ENCODE measurements at regions not wholly inside any gene's neighbourhood (a gene's known extent, or its start where the extent isn't known, plus 50 kb on each side); places are given as distances from the start of the nearest gene placed in this dataset.

- Histone ChIP-seq H3K27ac (ENCODE audit: low read length) (no peak overlapping the region), H3K36me3 (ENCODE audit: control insufficient read depth, insufficient read depth, low read length) (no peaks in the 10 kb centered on the region), H3K27me3 (ENCODE audit: control insufficient read depth, insufficient read depth, low read length) (no peaks in the 10 kb centered on the region; the same call in 1 of the 2 replicates), H3K4me1 (ENCODE audit: control insufficient read depth, insufficient read depth, low read length) (no peaks in the 10 kb centered on the region), H3K4me3 (ENCODE audit: low read length) (no peak overlapping the region), H3K9me3 (ENCODE audit: control insufficient read depth, insufficient read depth, low read length) (peaks cover 30% of the 10 kb centered on the region)
- no peak for DNase-seq (ENCODE audit: low read depth, low spot score)
- no CpG with 5 or more reads among the region's 6 CpGs for WGBS (ENCODE audit: insufficient coverage, insufficient read length)
Observed at GRCh38 chr2:238561230-238561629, 134.5 kb downstream of the ASB1 start.

GRCh38 chr2:238562446-238562845 is 135.7 kb downstream of the ASB1 start:
- no peaks in the 10 kb centered on the region for H3K36me3 ChIP-seq (ENCODE audit: control insufficient read depth, insufficient read depth, low read length)
- no peak overlapping the region for H3K4me3 ChIP-seq (ENCODE audit: low read length)
- no peaks in the 10 kb centered on the region for H3K4me1 ChIP-seq (ENCODE audit: control insufficient read depth, insufficient read depth, low read length)
- WGBS (ENCODE audit: insufficient coverage, insufficient read length), result no CpG with 5 or more reads among the region's 8 CpGs
- no peak overlapping the region for H3K27ac ChIP-seq (ENCODE audit: low read length)
- peaks cover 31% of the 10 kb centered on the region for H3K9me3 ChIP-seq (ENCODE audit: control insufficient read depth, insufficient read depth, low read length)
- H3K27me3 ChIP-seq (ENCODE audit: control insufficient read depth, insufficient read depth, low read length), result no peaks in the 10 kb centered on the region; the same call in 1 of the 2 replicates
- no peak for DNase-seq (ENCODE audit: low read depth, low spot score)

GRCh38 chr2:238563551-238563950 is 136.8 kb downstream of the ASB1 start:
- Histone ChIP-seq H3K36me3 (ENCODE audit: control insufficient read depth, insufficient read depth, low read length) (no peaks in the 10 kb centered on the region), H3K9me3 (ENCODE audit: control insufficient read depth, insufficient read depth, low read length) (peaks cover 30% of the 10 kb centered on the region), H3K27ac (ENCODE audit: low read length) (no peak overlapping the region), H3K27me3 (ENCODE audit: control insufficient read depth, insufficient read depth, low read length) (no peaks in the 10 kb centered on the region), H3K4me1 (ENCODE audit: control insufficient read depth, insufficient read depth, low read length) (no peaks in the 10 kb centered on the region), H3K4me3 (ENCODE audit: low read length) (no peak overlapping the region)
- DNase-seq (ENCODE audit: low read depth, low spot score), result no peak
- WGBS (ENCODE audit: insufficient coverage, insufficient read length), result no CpG with 5 or more reads among the region's 10 CpGs

- no peaks in the 10 kb centered on the region for H3K36me3 ChIP-seq (ENCODE audit: control insufficient read depth, insufficient read depth, low read length)
- no peaks in the 10 kb centered on the region for H3K4me1 ChIP-seq (ENCODE audit: control insufficient read depth, insufficient read depth, low read length)
- no peak for DNase-seq (ENCODE audit: low read depth, low spot score)
- H3K27me3 ChIP-seq (ENCODE audit: control insufficient read depth, insufficient read depth, low read length), result no peaks in the 10 kb centered on the region
- H3K9me3 ChIP-seq (ENCODE audit: control insufficient read depth, insufficient read depth, low read length), result peaks cover 34% of the 10 kb centered on the region
- H3K27ac ChIP-seq (ENCODE audit: low read length), result no peak overlapping the region
- WGBS (ENCODE audit: insufficient coverage, insufficient read length), result no CpG with 5 or more reads among the region's 16 CpGs
- no peak overlapping the region for H3K4me3 ChIP-seq (ENCODE audit: low read length)
Observed at GRCh38 chr2:238564286-238564920, 137.7 kb downstream of the ASB1 start.

- no peaks in the 10 kb centered on the region for H3K27me3 ChIP-seq (ENCODE audit: control insufficient read depth, insufficient read depth, low read length)
- H3K4me3 ChIP-seq (ENCODE audit: low read length), result no peak overlapping the region
- H3K4me1 ChIP-seq (ENCODE audit: control insufficient read depth, insufficient read depth, low read length), result no peaks in the 10 kb centered on the region
- H3K27ac ChIP-seq (ENCODE audit: low read length), result no peak overlapping the region
- no CpG with 5 or more reads among the region's 6 CpGs for WGBS (ENCODE audit: insufficient coverage, insufficient read length)
- peaks cover 34% of the 10 kb centered on the region for H3K9me3 ChIP-seq (ENCODE audit: control insufficient read depth, insufficient read depth, low read length)
- DNase-seq (ENCODE audit: low read depth, low spot score), result no peak
- H3K36me3 ChIP-seq (ENCODE audit: control insufficient read depth, insufficient read depth, low read length), result no peaks in the 10 kb centered on the region
Observed at GRCh38 chr2:238565031-238565430, 138.3 kb downstream of the ASB1 start.

GRCh38 chr2:238566001-238566645 is 139.4 kb downstream of the ASB1 start:
- no CpG with 5 or more reads among the region's 16 CpGs for WGBS (ENCODE audit: insufficient coverage, insufficient read length)
- H3K9me3 ChIP-seq (ENCODE audit: control insufficient read depth, insufficient read depth, low read length), result peaks cover 32% of the 10 kb centered on the region
- no peak overlapping the region for H3K4me3 ChIP-seq (ENCODE audit: low read length)
- no peak for DNase-seq (ENCODE audit: low read depth, low spot score)
- no peaks in the 10 kb centered on the region for H3K27me3 ChIP-seq (ENCODE audit: control insufficient read depth, insufficient read depth, low read length)
- no peaks in the 10 kb centered on the region for H3K4me1 ChIP-seq (ENCODE audit: control insufficient read depth, insufficient read depth, low read length)
- H3K36me3 ChIP-seq (ENCODE audit: control insufficient read depth, insufficient read depth, low read length), result no peaks in the 10 kb centered on the region
- no peak overlapping the region for H3K27ac ChIP-seq (ENCODE audit: low read length)

DNA sequence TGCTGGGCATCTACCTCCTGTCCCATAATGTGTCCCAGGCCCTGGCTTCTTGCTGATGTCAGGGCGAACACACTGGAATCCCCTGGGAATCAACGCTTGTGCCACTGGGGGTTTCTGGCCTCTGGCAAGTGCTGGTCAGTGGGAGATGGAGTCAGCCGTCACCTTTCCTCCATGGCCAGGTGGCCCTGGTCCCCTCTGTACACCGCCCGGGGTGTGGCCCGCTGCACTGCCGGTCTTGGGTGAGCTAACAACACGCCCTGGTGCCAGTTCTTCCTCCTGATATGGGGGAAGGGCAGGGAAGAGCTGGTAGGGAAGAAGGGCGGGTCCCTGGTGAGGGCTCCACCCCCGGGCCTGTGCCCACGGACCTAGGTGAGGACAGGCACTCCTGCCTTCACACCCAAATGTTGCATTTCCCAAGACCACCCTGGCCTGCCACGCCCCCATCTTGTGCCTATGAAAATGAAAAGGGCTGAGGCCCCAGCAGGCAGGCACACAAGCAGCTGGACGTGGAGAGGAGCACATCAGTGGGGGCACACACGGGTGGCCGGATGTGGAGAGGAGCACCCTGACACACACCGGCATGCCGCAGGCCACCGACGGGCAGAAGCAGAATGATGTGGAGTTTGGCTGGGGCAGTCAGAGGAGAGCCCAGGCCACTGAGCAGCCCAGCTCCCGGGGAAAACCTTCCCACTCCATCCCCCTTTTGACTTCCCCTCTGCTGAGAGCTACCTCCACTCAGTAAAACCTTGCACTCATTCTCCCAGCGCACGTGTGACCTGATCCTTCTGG is 140.5 kb downstream of the ASB1 start:
- no peaks in the 10 kb centered on the region for H3K36me3 ChIP-seq (ENCODE audit: control insufficient read depth, insufficient read depth, low read length)
- WGBS (ENCODE audit: insufficient coverage, insufficient read length), result no CpG with 5 or more reads among the region's 22 CpGs
- H3K27me3 ChIP-seq (ENCODE audit: control insufficient read depth, insufficient read depth, low read length), result no peaks in the 10 kb centered on the region
- no peak for DNase-seq (ENCODE audit: low read depth, low spot score)
- H3K4me1 ChIP-seq (ENCODE audit: control insufficient read depth, insufficient read depth, low read length), result no peaks in the 10 kb centered on the region
- H3K9me3 ChIP-seq (ENCODE audit: control insufficient read depth, insufficient read depth, low read length), result peaks cover 38% of the 10 kb centered on the region
- H3K27ac ChIP-seq (ENCODE audit: low read length), result no peak overlapping the region
- H3K4me3 ChIP-seq (ENCODE audit: low read length), result no peak overlapping the region

DNA sequence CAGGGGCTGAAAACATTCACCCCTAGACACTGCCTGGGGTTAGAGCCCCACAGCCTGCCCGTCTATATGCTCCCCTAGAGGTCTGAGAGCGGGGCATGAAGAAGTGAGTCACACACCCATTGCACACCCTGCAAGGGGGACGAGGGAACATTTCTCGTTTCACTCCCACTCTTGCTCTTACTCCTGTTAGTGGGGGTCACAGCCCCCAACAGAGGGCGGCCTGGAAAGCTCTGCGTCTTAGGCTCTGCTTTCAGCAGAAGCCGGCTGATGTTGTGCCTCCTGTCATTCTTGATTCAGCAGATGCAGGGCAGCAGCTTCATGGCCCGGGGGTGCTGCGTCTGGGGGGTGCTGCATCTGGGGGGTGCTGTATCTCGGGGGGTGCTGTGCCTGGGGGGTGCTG is 141.3 kb downstream of the ASB1 start:
- no peak overlapping the region for H3K27ac ChIP-seq (ENCODE audit: low read length)
- no CpG with 5 or more reads among the region's 10 CpGs for WGBS (ENCODE audit: insufficient coverage, insufficient read length)
- no peak overlapping the region for H3K4me3 ChIP-seq (ENCODE audit: low read length)
- DNase-seq (ENCODE audit: low read depth, low spot score), result no peak
- H3K27me3 ChIP-seq (ENCODE audit: control insufficient read depth, insufficient read depth, low read length), result no peaks in the 10 kb centered on the region
- H3K4me1 ChIP-seq (ENCODE audit: control insufficient read depth, insufficient read depth, low read length), result no peaks in the 10 kb centered on the region
- H3K36me3 ChIP-seq (ENCODE audit: control insufficient read depth, insufficient read depth, low read length), result no peaks in the 10 kb centered on the region
- H3K9me3 ChIP-seq (ENCODE audit: control insufficient read depth, insufficient read depth, low read length), result peaks cover 40% of the 10 kb centered on the region

DNA sequence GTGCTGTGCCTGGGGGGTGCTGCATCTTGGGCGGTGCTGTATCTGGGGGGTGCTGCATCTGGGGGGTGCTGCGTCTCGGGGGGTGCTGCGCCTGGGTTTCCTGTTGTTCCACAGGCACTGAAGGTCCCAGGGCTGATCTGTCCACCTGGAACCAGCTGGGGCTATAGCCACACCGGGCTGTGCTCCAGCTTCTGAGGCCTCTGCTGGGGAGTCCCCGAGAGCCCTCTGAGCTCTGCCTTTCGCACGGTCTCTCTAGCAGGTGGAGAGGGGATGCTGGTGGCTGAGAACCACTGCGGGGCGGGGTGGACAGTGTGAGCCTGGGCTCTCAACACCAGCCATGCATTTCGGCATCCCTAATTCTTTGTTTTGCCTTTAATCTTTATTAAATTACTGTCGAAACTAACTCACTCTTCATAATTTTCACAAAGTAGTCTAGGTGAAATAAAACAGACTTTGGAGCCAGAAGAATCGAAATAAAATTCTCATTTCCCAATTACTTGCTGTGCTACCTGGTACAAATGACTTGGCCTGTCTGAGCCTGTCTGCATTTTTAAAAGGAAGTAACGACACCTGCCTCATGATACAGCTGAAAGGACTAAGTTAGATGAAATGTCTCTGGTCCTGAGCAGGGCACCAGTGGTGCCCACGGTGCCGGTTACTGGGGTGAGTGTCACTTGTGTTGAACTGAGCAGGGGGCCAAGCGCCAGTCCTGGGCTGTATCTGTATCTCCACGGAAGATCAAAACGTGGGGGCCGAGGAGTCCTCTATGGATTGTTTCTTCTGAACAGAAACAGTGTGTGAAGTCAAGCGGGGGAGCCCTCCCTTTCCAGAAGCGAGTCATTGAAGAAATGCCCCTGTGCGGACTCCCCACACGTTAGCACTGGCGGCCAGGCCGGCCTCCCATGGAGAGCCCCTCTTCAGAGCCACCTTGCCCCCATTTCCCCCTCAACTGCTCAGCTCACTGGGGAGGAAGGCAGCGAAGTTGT is 142.0 kb downstream of the ASB1 start:
- Histone ChIP-seq H3K27me3 (ENCODE audit: control insufficient read depth, insufficient read depth, low read length) (no peaks in the 10 kb centered on the region), H3K27ac (ENCODE audit: low read length) (no peak overlapping the region)
- no CpG with 5 or more reads among the region's 27 CpGs for WGBS (ENCODE audit: insufficient coverage, insufficient read length)

More for the DNA sequence above, 142.0 kb downstream of the ASB1 start:
- Histone ChIP-seq H3K4me3 (ENCODE audit: low read length) (no peak overlapping the region), H3K9me3 (ENCODE audit: control insufficient read depth, insufficient read depth, low read length) (peaks cover 39% of the 10 kb centered on the region), H3K36me3 (ENCODE audit: control insufficient read depth, insufficient read depth, low read length) (no peaks in the 10 kb centered on the region), H3K4me1 (ENCODE audit: control insufficient read depth, insufficient read depth, low read length) (no peaks in the 10 kb centered on the region)
- DNase-seq (ENCODE audit: low read depth, low spot score), result no peak
